MM.1S (cell line): ENCODE measurements at regions not wholly inside any gene's neighbourhood (a gene's known extent, or its start where the extent isn't known, plus 50 kb on each side); places are given as distances from the start of the nearest gene placed in this dataset.
"Not testable (repeated sequence)": the region's sequence is repeated elsewhere in the genome, so short reads cannot be mapped to it uniquely, and the experiment has no call there.

Source experiments
- DNase-seq: peaks from one replicate; pipeline ENCODE4 v3.0.0-alpha.2; 2015
- H2AFZ ChIP-seq: fragments of 300-600 bp; sonication (generic); 2 replicates; pipeline ENCODE4 v1.6.0; 2016; ENCODE audit warnings: antibody characterized with exemption, low read length
- H3F3A ChIP-seq: fragments of 300-600 bp; sonication (generic); 2 replicates; pipeline ENCODE4 v1.6.1; 2016; ENCODE audit warnings: mild to moderate bottlenecking, antibody characterized with exemption, low read length, moderate library complexity, mixed read lengths; ENCODE audit not compliant: insufficient read depth
- H3K27ac ChIP-seq: fragments of 300-600 bp; sonication (generic); 2 replicates; pipeline ENCODE4 v1.5.1; 2016; ENCODE audit warnings: mild to moderate bottlenecking, low read length
- H3K27me3 ChIP-seq: fragments of 300-600 bp; sonication (generic); replicated peaks from 2 replicates; pipeline ENCODE4 v1.6.0; 2016; ENCODE audit warnings: low read length; ENCODE audit not compliant: insufficient read depth
- H3K36me3 ChIP-seq: fragments of 300-600 bp; sonication (generic); replicated peaks from 2 replicates; pipeline ENCODE4 v1.6.1; 2016; ENCODE audit warnings: mild to moderate bottlenecking, low read length, mixed read lengths; ENCODE audit not compliant: insufficient read depth
- H3K4me1 ChIP-seq: fragments of 300-600 bp; sonication (generic); 2 replicates; pipeline ENCODE4 v1.6.1; 2016; ENCODE audit warnings: low read length, mixed read lengths
- H3K4me2 ChIP-seq: fragments of 300-600 bp; sonication (generic); 2 replicates; pipeline ENCODE4 v1.6.0; 2016; ENCODE audit warnings: low read depth, low read length
- H3K4me3 ChIP-seq: fragments of 300-600 bp; sonication (generic); 2 replicates; pipeline ENCODE4 v1.5.1; 2016; ENCODE audit warnings: low read length, mixed read lengths
- H3K79me2 ChIP-seq: fragments of 300-600 bp; sonication (generic); 2 replicates; pipeline ENCODE4 v1.6.1; 2016; ENCODE audit warnings: mixed run types, low read length, mixed read lengths
- H3K9ac ChIP-seq: fragments of 300-600 bp; sonication (generic); 2 replicates; pipeline ENCODE4 v1.6.1; 2016; ENCODE audit warnings: low read length, mixed read lengths
- H3K9me2 ChIP-seq: fragments of 300-600 bp; sonication (generic); replicated peaks from 2 replicates; pipeline ENCODE4 v1.6.1; 2016; ENCODE audit warnings: mild to moderate bottlenecking, low read length, mixed read lengths; ENCODE audit not compliant: insufficient read depth
- H3K9me3 ChIP-seq: fragments of 300-600 bp; sonication (generic); replicated peaks from 2 replicates; pipeline ENCODE4 v1.6.1; 2016; ENCODE audit warnings: mild to moderate bottlenecking, low read length, mixed read lengths; ENCODE audit not compliant: insufficient read depth
- H4K20me1 ChIP-seq: fragments of 300-600 bp; sonication (generic); 2 replicates; pipeline ENCODE4 v1.6.1; 2016; ENCODE audit warnings: mild to moderate bottlenecking, low read length, moderate library complexity, mixed read lengths; ENCODE audit not compliant: insufficient read depth
- CTCF ChIP-seq: fragments of 300-600 bp; sonication (generic); IDR thresholded peaks from 2 replicates; pipeline ENCODE4 v1.5.1; 2016; ENCODE audit warnings: antibody characterized with exemption, low read length, mixed read lengths
- EZH2 ChIP-seq: fragments of 300-600 bp; sonication (generic); optimal IDR thresholded peaks from 2 replicates; pipeline ENCODE3; 2017; ENCODE audit warnings: low read depth, mild to moderate bottlenecking, antibody characterized with exemption, low read length, mixed read lengths
- EZH2phosphoT487 ChIP-seq: fragments of 300-600 bp; sonication (generic); IDR thresholded peaks from 2 replicates; pipeline ENCODE4 v1.6.1; 2018; ENCODE audit warnings: antibody characterized with exemption, low read length

- no peak for TF ChIP-seq EZH2
- TF ChIP-seq CTCF = no peak
- TF ChIP-seq EZH2phosphoT487 = no peak
Observed at GRCh38 chrX:40809210-40809609, 73.9 kb upstream of the MED14 start.

GRCh38 chrX:40815045-40815444 is 79.7 kb upstream of the MED14 start:
- not testable (repeated sequence) for H3K9ac ChIP-seq, H3F3A ChIP-seq, H3K4me3 ChIP-seq, H4K20me1 ChIP-seq, H2AFZ ChIP-seq, H3K79me2 ChIP-seq, H3K36me3 ChIP-seq, H3K9me3 ChIP-seq, DNase-seq, H3K4me2 ChIP-seq, H3K27me3 ChIP-seq, H3K27ac ChIP-seq, H3K4me1 ChIP-seq, H3K9me2 ChIP-seq

More at GRCh38 chrX:40809210-40809609, 73.9 kb upstream of the MED14 start:
- Histone ChIP-seq H3K27me3 (no peaks in the 10 kb centered on the region), H3K9me3 (no peaks in the 10 kb centered on the region), H3K4me3 (no peak overlapping the region), H3K4me2 (no peak overlapping the region), H3K79me2 (no peaks in the 10 kb centered on the region), H4K20me1 (no peaks in the 10 kb centered on the region), H3K9me2 (no peaks in the 10 kb centered on the region), H3K4me1 (no peaks in the 10 kb centered on the region), H3K9ac (no peak overlapping the region), H3K36me3 (no peaks in the 10 kb centered on the region), H3F3A (no peaks in the 10 kb centered on the region), H3K27ac (no peak overlapping the region), H2AFZ (no peak overlapping the region)
- no peak for DNase-seq

- DNase-seq = no peak
- H3K79me2 ChIP-seq = no peaks in the 10 kb centered on the region
- H4K20me1 ChIP-seq = no peaks in the 10 kb centered on the region
- H3K4me1 ChIP-seq = no peaks in the 10 kb centered on the region
- no peaks in the 10 kb centered on the region for H3F3A ChIP-seq
- H3K36me3 ChIP-seq = no peaks in the 10 kb centered on the region
- H2AFZ ChIP-seq = no peak overlapping the region
- no peak overlapping the region for H3K4me2 ChIP-seq
- H3K27ac ChIP-seq = no peak overlapping the region
- no peak for TF ChIP-seq CTCF
- TF ChIP-seq EZH2phosphoT487 = no peak
- no peak for TF ChIP-seq EZH2
- H3K9me2 ChIP-seq = no peaks in the 10 kb centered on the region
- no peaks in the 10 kb centered on the region for H3K9me3 ChIP-seq
- H3K9ac ChIP-seq = no peak overlapping the region
- H3K4me3 ChIP-seq = no peak overlapping the region
- no peaks in the 10 kb centered on the region for H3K27me3 ChIP-seq
Observed at GRCh38 chrX:40816906-40817305, 81.6 kb upstream of the MED14 start.

GRCh38 chrX:40818236-40818635 is 82.9 kb upstream of the MED14 start:
- Histone ChIP-seq H4K20me1 (no peaks in the 10 kb centered on the region), H3K4me3 (no peak overlapping the region), H3K4me1 (no peaks in the 10 kb centered on the region), H3K9me2 (no peaks in the 10 kb centered on the region), H3F3A (no peaks in the 10 kb centered on the region), H3K9me3 (no peaks in the 10 kb centered on the region), H3K79me2 (no peaks in the 10 kb centered on the region), H3K27me3 (no peaks in the 10 kb centered on the region), H3K36me3 (no peaks in the 10 kb centered on the region), H2AFZ (no peak overlapping the region), H3K4me2 (no peak overlapping the region), H3K9ac (no peak overlapping the region), H3K27ac (no peak overlapping the region)
- TF ChIP-seq EZH2 (no peak), EZH2phosphoT487 (no peak), CTCF (no peak)
- DNase-seq = no peak
